H54 (cell line): ENCODE measurements at regions not wholly inside any gene's neighbourhood (a gene's known extent, or its start where the extent isn't known, plus 50 kb on each side); places are given as distances from the start of the nearest gene placed in this dataset.

Experiments used
- DNase-seq: peaks from one replicate; pipeline ENCODE4 v3.0.0; 2011; ENCODE audit warnings: low spot score, mixed read lengths; ENCODE audit not compliant: insufficient read length
- FAIRE-seq: peaks from 3 replicates; lab custom pipeline; 2011; peaks lifted over from hg19 to GRCh38; lab: Jason Lieb, UNC
- POLR2A ChIP-seq: IDR thresholded peaks from 2 replicates; pipeline ENCODE4 v1.6.1; 2011; ENCODE audit warnings: low read depth, mild to moderate bottlenecking, low read length

DNA sequence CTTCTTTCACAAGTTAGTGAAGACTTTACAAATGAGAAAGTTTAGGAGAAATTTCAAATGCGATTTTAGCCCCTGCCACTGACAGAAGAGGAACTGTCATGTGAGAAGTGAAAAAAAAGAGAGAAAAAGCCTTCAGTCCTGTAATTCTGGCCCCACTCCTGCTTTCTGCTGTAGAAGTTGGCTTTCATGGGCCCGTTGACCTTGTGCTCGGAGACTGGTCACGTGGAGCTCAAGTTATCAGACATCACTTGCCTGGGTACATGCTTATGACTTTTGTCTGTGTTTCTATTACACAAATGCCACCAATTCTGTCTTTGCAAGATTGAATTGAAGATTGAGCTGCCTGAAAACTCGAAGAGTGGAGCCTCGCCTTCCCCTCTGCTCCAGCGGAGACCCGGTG, 749.9 kb downstream of the BCL11A start:
- no peak for TF ChIP-seq POLR2A
- FAIRE-seq = no peak
- DNase-seq = no peak

DNA sequence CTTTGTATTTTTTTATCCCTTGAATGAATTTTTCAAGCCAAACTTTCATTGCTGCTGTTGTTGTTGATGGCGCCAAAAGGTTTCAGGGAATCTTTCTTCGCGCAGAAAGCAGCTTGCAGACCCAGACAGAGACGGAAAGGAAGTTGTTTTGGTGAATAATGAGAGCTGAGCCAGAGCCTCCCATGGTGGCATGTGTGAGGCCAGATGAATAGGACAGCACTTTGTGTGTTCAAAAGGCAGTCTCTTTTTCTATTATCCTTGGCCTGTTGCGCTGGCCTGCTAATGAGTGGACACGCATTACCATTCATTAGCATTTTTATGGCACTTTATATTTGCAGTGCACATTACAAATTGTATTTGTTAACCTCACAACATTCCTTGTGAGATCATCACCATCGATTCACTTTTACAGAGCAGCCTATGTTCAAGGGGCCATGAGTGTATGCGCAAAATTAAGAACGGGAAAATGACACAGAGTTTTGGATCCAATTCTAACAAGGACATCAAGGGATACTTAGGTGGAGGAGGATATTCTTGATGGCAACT, 754.7 kb downstream of the BCL11A start:
- no peak for TF ChIP-seq POLR2A
- DNase-seq (no peak), FAIRE-seq (no peak)

DNA sequence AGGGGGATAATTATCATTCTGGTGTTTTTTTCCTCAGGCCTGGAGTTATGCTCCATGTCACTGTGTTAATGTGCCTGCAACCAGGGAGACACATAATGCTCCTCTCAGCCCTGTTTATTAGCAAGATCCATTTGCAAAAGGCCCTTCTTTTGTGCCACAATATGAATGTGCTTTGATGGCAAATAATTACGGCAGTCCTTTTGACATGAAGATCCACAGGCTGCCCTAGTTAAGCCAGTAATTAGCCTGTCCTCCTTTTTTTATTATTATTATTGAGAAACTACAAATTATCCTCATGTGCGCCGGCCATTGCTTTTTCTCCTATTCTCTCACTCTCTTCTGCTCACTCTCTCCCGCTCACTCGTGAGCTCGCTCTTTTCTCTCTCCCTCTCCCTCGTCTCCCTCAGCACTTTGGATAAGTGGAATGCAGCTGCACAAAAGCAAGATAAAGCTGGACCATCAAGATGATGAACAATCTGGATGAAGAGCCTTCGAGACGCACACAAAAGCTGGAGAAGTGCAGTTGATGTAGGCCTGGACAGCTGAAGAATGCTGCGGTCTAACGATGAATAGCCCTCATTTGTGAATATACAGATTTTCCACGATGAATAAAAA, 762.3 kb downstream of the BCL11A start:
- TF ChIP-seq POLR2A = no peak
- FAIRE-seq (no peak), DNase-seq (no peak)

DNA sequence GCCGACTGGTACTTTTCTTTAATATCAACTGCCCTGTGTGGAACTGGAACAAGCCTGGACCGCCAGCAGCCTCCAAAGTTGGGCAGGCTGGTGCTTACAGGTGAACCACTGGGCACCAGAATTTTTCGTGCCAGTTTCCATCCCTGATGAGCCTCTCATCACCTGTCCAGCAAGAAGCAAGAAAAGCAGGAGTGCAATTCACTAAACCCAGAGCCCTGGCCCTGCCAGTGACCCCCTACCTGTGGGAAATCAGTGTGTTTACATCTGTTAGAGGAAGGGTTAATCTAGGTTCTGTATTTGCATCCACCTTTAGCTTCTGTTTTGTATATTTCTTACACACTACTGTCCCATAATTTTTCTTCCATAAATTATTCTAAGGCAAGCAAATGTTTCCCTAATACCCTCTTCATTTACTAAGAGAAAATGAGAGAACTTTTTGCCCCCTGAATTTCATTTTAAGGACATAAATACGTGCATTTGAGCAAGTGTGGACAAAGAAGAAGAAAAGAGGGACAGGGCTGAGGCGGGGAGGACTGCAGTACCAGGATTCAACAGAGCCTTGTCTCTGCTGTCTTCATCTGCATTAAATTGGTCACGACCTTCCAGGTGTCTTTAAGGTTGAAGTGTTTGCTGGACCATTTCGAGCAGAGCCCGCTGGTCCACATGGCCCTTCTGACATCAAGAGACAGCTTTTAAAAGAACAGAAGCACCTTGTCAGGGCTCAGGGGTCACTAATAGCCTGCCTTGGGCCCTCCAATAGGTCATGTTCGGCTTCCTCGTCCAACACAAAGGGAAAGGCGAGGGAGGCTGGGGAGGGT, 763.1 kb downstream of the BCL11A start:
- DNase-seq (no peak), FAIRE-seq (no peak)
- TF ChIP-seq POLR2A = no peak

DNA sequence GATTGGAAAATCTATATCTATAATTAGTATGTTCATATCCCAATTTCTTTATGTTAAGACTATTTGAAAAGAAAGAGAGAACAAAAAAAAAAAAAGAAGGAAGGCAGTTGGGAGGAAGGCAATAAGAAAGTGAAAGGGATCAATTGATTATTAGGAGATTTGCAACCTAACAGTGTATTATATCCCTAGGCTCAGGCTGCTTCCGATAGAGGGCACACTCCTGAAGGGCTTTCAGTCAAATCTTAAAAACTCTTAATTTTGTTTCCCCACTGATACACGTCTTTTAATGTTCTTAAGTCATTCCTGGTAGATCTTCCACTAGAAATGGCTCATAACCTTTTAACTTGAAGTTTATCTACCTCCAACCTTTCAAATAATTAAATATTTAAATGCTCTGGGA, 763.9 kb downstream of the BCL11A start:
- DNase-seq (no peak), FAIRE-seq (no peak)
- TF ChIP-seq POLR2A = no peak

DNA sequence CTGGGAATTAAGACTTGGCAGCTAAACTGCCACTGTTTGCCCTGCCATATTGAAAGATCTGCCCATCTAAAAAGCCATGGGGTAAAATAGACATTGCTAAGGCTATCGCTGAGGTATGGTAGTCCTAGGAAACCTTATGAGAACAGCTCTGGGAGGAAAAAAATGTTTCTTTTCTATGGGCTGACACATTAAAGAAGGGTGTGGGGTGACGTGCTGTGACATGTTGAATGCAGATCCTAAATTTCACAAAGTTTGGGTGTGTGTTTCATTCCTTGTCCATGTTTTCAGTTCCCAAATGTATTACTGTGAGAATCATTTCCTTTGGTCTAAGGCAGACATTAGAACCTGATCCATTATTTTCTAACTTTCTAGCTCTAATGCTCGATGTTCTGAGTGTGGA, 766.4 kb downstream of the BCL11A start:
- FAIRE-seq (no peak), DNase-seq (no peak)
- TF ChIP-seq POLR2A = no peak

- FAIRE-seq = no peak
- no peak for TF ChIP-seq POLR2A
- no peak for DNase-seq
Measured at GRCh38 chr2:59786684-59787083, 766.8 kb downstream of the BCL11A start.

GRCh38 chr2:59779571-59779970, 773.9 kb downstream of the BCL11A start:
- no peak for TF ChIP-seq POLR2A
- no peak for FAIRE-seq
- DNase-seq = no peak

- TF ChIP-seq POLR2A = no peak
- FAIRE-seq = no peak
- no peak for DNase-seq
Measured at GRCh38 chr2:59777120-59777519, 776.3 kb downstream of the BCL11A start.

GRCh38 chr2:59776726-59777008, 776.8 kb downstream of the BCL11A start:
- FAIRE-seq = no peak
- no peak for TF ChIP-seq POLR2A
- DNase-seq = no peak

- no peak for TF ChIP-seq POLR2A
- DNase-seq (no peak), FAIRE-seq (no peak)
Measured at GRCh38 chr2:59774821-59775433, 778.5 kb downstream of the BCL11A start.

GRCh38 chr2:59770651-59771050, 782.8 kb downstream of the BCL11A start:
- no peak for TF ChIP-seq POLR2A
- no peak for DNase-seq
- FAIRE-seq = no peak

DNA sequence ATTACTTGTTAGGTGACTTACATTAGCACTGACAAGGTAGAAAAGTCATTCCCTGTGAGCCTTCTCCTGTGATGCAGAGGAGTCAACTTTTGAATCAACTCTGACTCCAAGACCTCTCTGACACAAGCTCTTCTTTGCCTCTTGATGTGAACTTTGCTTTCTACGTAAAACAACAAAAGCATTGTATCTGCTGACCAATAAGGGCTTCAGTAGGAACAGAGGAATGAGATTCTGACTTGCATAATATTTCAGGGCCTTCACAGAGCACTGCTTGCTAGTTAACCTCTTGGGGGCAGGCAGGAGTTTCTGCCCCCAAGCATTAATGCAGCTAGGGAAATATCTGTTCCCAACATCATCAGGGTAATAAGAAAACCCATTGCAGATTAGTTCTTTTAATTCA, 791.5 kb downstream of the BCL11A start:
- FAIRE-seq = no peak
- no peak for DNase-seq
- no peak for TF ChIP-seq POLR2A

DNA sequence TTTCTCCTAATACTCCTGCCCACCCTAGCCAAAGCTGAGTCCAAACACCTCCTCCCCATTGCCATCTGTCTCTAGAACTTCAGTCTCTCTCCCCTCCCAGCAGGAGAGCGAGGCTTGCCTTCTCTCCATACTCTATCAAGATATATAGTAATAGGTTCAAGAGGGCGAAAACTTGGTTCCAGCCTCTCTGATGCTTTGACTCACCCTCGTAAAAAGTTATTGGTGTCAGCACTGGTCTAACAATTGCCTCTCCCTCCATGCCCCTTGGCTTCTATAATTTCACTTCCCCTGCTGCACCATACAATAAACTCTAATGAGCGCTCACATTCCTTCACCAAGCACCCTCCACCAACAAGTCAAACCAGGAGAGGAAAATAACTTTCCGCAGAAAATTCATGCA, 797.3 kb downstream of the BCL11A start:
- DNase-seq = no peak
- FAIRE-seq = no peak

More for the DNA sequence above, 797.3 kb downstream of the BCL11A start:
- TF ChIP-seq POLR2A = no peak
